Heart right ventricle (tissue), 16 donors: ENCODE measurements at regions not wholly inside any gene's neighbourhood (a gene's known extent, or its start where the extent isn't known, plus 50 kb on each side); places are given as distances from the start of the nearest gene placed in this dataset.

ENCODE experiments used
- ATAC-seq, 8 donors: fragments of 200-7000 bp; cut with Tn5 transposase; one replicate each; pipeline ENCODE4 v1.9.1; 2020; ENCODE audit warnings: mild to moderate bottlenecking in 8 of 8, moderate library complexity in 8 of 8, moderate number of reproducible peaks in 1 of 8
- DNase-seq, 2 donors: peaks; one replicate each; pipeline ENCODE4 v3.0.0-alpha.2; 2020
- H3K27ac ChIP-seq, 10 donors: fragments of 200-600 bp; sonication (generic) in 2 of 10; one replicate each; pipeline versions ENCODE4 v1.5.0 to v1.8.0; 2020 to 2022; ENCODE audit warnings: mild to moderate bottlenecking in 3 of 10
- H3K27me3 ChIP-seq, 7 donors: fragments of 200-600 bp; one replicate each; pipeline ENCODE4 v1.8.0; 2021 to 2022; ENCODE audit warnings: mild to moderate bottlenecking in 2 of 7
- H3K36me3 ChIP-seq, 9 donors: fragments of 200-600 bp; sonication (generic) in 1 of 9; one replicate each; pipeline versions ENCODE4 v1.5.0 to v1.8.0; 2020 to 2022; ENCODE audit warnings: mild to moderate bottlenecking in 2 of 9
- H3K4me1 ChIP-seq, 9 donors: fragments of 200-600 bp; sonication (generic) in 1 of 9; one replicate each; pipeline versions ENCODE4 v1.5.0 to v1.8.0; 2020 to 2022; ENCODE audit warnings: mild to moderate bottlenecking in 4 of 9
- H3K4me3 ChIP-seq, 10 donors: fragments of 200-600 bp; sonication (generic) in 2 of 10; one replicate each; pipeline versions ENCODE4 v1.5.0 to v1.8.0; 2020 to 2022; ENCODE audit warnings: mild to moderate bottlenecking in 7 of 10, moderate library complexity in 2 of 10
- H3K9me3 ChIP-seq, 11 donors: fragments of 200-600 bp in 10 of 11; sonication (generic) in 2 of 11; one replicate each; pipeline versions ENCODE4 v1.5.0 to v1.8.0; 2013 to 2022; ENCODE audit warnings: mild to moderate bottlenecking in 2 of 11, control low read depth in 1 of 11, moderate library complexity in 1 of 11
- WGBS, 2 donors: extraction: QIAGEN DNeasy Blood & Tissue Kit; methylation state at CpG; one replicate each; pipeline ENCODE4 v1.1.7; 2013; ENCODE audit warnings: inconsistent platforms in 1 of 2; 5-methylcytosine and 5-hydroxymethylcytosine counted together
- intact Hi-C, 10 donors: fragments of 100-400 bp; cut with DNase I; formaldehyde crosslinking; loops; one replicate each; pipeline versions ENCODE4 v1.11.1 to v1.14.2; 2022
- TF ChIP-seq, protein P1 (sequence below), 9 donors: fragments of 200-600 bp; sonication (generic) in 2 of 9; IDR thresholded peaks; one replicate each; pipeline versions ENCODE4 v1.5.0 to v1.8.0; 2021 to 2022; ENCODE audit warnings: antibody characterized with exemption in 9 of 9, mild to moderate bottlenecking in 5 of 9, moderate library complexity in 1 of 9
- donor health status: Arrhythmogenic right ventricular cardiomyopathy.
- donor health status: ischemic (EF 13 %, LVEDD 7.1; RV severe dilation, severe dysfunction).
- donor health status: healthy with polysubstance abuse.
- donor health status: DM: no; HTN: yes; CAD: no.
- donor health status: DM: no; HTN: no; CAD: no.
- donor health status: ischemic (EF 25% LVEDD 6.9; RV normal size, moderate dysfunction).
- donor health status: ischemic (EF 25% LVEDD 5.7; RV mildly dilated, moderate dysfunction).
- donor health status: healthy.
- donor health status: DM: yes; HTN: yes; CAD: no.
- donor health status: Ischemic cardiomyopathy.
- donor health status: ischemic (EF 35%, LVEDD 5.7; RV mildly dilated, moderate dysfunction).
- donor health status: nonischemic (EF 11% LVEDD 7.7; RV severe dilation, severe dysfunction).
- donor health status: DM: yes; HTN: yes; CAD: no.
- donor health status: PGD.
- donor health status: ischemic (EF 29% LVEDD 5.4; RV normal size, mild dysfunction).
- donor health status: nonischemic (EF 23%, LVEDD 6.1; RV moderate dilation, normal function).

DNA sequence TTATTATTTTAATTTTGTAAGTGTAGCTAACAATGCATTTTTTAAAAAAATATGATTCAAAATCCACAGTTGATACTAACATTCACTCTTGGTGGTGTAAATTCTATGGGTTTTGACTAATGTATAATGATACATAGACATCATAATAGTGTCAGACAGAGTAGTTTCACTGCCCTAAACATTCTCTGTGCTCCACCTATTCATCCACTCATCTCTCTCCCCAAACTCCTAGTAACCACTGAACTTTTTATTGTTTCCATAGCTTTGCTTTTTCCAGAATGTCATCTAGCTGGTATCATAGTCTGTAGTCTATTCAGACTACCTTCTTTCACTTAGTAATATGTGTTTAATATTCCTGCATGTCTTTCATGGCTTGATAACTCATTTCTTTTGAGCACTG lies 194.0 kb upstream of the NLGN4Y start:
- Histone ChIP-seq H3K36me3 (no peaks in the 10 kb centered on the region), H3K27ac (no peak overlapping the region), H3K4me3 (no peak overlapping the region), H3K4me1 (no peaks in the 10 kb centered on the region), H3K27me3 (no peaks in the 10 kb centered on the region), H3K9me3 (no peaks in the 10 kb centered on the region)
- intact Hi-C loops: no loop called here
- TF ChIP-seq, protein P1, sequence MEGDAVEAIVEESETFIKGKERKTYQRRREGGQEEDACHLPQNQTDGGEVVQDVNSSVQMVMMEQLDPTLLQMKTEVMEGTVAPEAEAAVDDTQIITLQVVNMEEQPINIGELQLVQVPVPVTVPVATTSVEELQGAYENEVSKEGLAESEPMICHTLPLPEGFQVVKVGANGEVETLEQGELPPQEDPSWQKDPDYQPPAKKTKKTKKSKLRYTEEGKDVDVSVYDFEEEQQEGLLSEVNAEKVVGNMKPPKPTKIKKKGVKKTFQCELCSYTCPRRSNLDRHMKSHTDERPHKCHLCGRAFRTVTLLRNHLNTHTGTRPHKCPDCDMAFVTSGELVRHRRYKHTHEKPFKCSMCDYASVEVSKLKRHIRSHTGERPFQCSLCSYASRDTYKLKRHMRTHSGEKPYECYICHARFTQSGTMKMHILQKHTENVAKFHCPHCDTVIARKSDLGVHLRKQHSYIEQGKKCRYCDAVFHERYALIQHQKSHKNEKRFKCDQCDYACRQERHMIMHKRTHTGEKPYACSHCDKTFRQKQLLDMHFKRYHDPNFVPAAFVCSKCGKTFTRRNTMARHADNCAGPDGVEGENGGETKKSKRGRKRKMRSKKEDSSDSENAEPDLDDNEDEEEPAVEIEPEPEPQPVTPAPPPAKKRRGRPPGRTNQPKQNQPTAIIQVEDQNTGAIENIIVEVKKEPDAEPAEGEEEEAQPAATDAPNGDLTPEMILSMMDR (IDR thresholded peaks at IDR 0.05): no peak
- ATAC-seq (no peak), DNase-seq (no peak)

DNA sequence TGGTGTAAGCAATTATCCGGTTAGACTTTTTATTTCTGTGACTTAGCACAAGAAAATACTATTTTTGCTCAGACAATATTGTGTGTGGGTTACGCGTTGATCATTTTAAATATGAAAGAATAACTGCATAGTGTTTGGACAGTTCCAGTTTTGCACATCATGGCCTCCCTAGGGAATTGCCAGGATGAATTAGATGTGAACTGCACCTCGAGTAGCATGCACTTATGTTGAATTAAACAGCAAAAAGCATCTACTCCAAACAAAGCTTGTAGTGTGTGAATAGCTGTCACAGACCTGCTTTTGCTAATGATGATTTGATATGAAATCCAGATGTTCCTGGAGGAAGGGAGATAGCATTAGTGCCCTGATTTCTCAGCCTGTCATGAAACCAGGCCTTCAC lies 184.8 kb upstream of the NLGN4Y start:
- ATAC-seq (no peak), DNase-seq (no peak)
- Histone ChIP-seq H3K9me3 (no peaks in the 10 kb centered on the region), H3K27ac (no peak overlapping the region), H3K27me3 (no peaks in the 10 kb centered on the region), H3K4me1 (no peaks in the 10 kb centered on the region), H3K4me3 (no peak overlapping the region), H3K36me3 (no peaks in the 10 kb centered on the region)
- WGBS, 2 donors: 60 to 74% methylated on average over 4 of the region's 4 CpGs
- intact Hi-C loops: no loop called here
- TF ChIP-seq, protein P1 (IDR thresholded peaks at IDR 0.05): no peak

DNA sequence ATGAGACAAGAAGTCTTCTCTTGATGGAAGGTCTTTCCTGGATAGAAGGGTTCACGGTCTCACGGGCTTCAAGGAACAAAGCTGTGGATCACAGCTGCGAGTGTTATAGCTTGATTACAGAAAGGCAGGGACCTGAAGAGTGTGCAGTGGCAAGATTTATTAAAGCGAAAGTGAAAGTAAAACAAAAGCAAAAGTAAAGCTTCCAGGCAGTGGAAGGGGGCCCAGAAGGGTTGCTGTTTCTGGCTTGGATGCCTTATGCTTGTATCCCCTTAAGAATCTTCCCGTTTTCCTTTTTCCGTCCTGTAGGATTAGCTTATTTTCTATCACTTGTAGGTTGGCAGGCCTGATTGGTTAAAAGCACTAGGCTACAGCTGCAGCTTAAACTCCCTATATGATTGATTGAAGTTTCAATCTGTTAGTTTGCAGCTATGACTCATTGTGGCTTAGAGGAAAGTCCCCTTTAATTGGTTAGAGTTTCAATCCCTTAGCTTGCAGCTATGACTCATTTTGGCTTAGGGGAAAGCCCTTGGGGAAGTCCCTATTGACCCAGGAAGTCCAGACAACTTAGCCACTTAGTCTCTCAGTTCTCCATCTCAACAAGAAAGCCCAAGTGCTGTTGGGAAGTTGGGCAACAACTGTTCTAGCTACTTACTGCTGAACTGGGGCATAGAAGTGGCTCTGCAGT lies 183.7 kb upstream of the NLGN4Y start:
- 65 to 71% methylated on average over 6 of the region's 6 CpGs for WGBS, 2 donors
- no peak for ATAC-seq
- Histone ChIP-seq H3K27me3 (no peaks in the 10 kb centered on the region), H3K36me3 (no peaks in the 10 kb centered on the region), H3K4me3 (no peak overlapping the region), H3K4me1 (no peaks in the 10 kb centered on the region), H3K9me3 (no peaks in the 10 kb centered on the region), H3K27ac (no peak overlapping the region)
- intact Hi-C loops: no loop called here
- DNase-seq: no peak
- TF ChIP-seq, protein P1 (IDR thresholded peaks at IDR 0.05): no peak

DNA sequence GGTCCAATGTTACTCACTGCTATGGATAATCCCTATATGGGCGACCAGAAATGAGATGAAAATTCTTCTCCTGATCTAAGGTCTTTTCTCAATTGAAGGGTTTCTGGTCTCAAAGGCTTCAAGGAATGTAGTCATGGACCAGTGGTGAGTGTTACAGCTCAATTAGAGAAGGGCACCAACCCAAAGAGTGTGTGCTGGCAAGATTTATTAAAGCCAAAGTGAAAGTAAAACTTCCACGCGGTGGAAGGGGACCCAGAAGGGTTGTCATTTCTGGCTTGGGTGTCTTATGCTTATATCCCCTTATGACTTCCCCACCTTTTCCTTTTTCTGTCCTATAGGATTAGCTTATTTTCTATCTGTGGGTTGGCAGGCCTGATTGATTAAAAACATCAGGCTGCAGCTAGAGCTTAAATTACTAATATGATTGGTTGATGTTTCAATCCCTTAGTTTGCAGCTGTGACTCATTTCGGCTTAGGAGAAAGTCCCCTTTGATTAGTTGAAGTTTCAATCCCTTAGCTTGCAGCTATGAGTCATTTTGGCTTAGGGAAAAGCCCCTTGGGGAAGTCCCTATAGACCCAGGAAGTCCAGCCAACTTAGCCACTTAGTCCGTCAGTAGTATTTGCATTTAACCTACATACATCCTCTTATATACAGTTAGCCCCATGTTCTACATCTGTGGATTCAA lies 179.5 kb upstream of the NLGN4Y start:
- ATAC-seq (no peak), DNase-seq (no peak)
- WGBS, 2 donors: 66 to 74% methylated on average over 5 of the region's 5 CpGs
- intact Hi-C loops: no loop called here
- H3K4me1 ChIP-seq: no peaks in the 10 kb centered on the region
- H3K36me3 ChIP-seq: no peaks in the 10 kb centered on the region
- TF ChIP-seq, protein P1 (IDR thresholded peaks at IDR 0.05): no peak
- H3K27ac ChIP-seq: no peak overlapping the region
- H3K9me3 ChIP-seq: no peaks in the 10 kb centered on the region
- no peaks in the 10 kb centered on the region for H3K27me3 ChIP-seq
- peak overlapping the region in 1 of 10 donors; percentile 11 for H3K4me3 ChIP-seq
